ENCODE measurements at regions not wholly inside any gene's neighbourhood (a gene's known extent, or its start where the extent isn't known, plus 50 kb on each side); places are given as distances from the start of the nearest gene placed in this dataset.

GRCh38 chr10:118246332-118247295, 95.5 kb downstream of the FAM204A start:
- Histone ChIP-seq H3K4me3 (ENCODE audit: low read length in 3 of 3) (no peak overlapping the region), H3K9ac (ENCODE audit: low read depth in 1 of 3, low read length in 3 of 3) (no peak overlapping the region), H3K27me3 (ENCODE audit: control insufficient read depth in 3 of 3, insufficient read depth in 3 of 3, low read length in 3 of 3) (peaks cover 42 to 50% (median 46%) of the 10 kb centered on the region in 3 donors)

DNA sequence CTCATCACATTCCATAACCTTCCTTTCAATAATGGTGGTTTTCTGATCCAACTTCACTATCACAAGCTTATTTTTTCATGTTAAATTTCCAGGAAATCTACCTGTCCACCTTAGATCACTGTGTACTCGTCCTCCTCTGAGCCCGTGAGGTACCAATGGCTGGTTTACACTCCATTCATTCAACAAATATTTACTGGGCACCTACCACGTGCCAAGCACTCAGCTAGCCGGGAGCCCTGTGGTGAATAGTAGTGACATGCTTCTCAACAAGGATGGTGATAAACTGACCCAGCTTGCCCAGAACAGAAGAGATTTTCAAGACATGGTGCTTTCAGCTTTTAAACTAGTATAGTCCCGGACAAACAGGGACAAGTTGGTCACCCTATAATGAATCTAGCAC, 98.2 kb downstream of the FAM204A start:
- H3K36me3 ChIP-seq (ENCODE audit: control insufficient read depth in 3 of 3, insufficient read depth in 3 of 3, low read length in 3 of 3): no peaks in the 10 kb centered on the region
- H3K27ac ChIP-seq (ENCODE audit: low read depth, low read length): no peak overlapping the region
- no peak overlapping the region for H3K9ac ChIP-seq (ENCODE audit: low read depth in 1 of 3, low read length in 3 of 3)
- peaks cover 0 to 4% (median 0%) of the 10 kb centered on the region in 3 donors for H3K4me1 ChIP-seq (ENCODE audit: control insufficient read depth in 3 of 3, insufficient read depth in 3 of 3, low read length in 3 of 3)
- H3K9me3 ChIP-seq (ENCODE audit: control insufficient read depth in 3 of 3, low read length in 3 of 3): no peaks in the 10 kb centered on the region
- peaks cover 37 to 59% (median 42%) of the 10 kb centered on the region in 3 donors for H3K27me3 ChIP-seq (ENCODE audit: control insufficient read depth in 3 of 3, insufficient read depth in 3 of 3, low read length in 3 of 3)
- no peak overlapping the region for H3K4me3 ChIP-seq (ENCODE audit: low read length in 3 of 3)

More at GRCh38 chr10:118246332-118247295, 95.5 kb downstream of the FAM204A start:
- Histone ChIP-seq H3K9me3 (ENCODE audit: control insufficient read depth in 3 of 3, low read length in 3 of 3) (no peaks in the 10 kb centered on the region), H3K4me1 (ENCODE audit: control insufficient read depth in 3 of 3, insufficient read depth in 3 of 3, low read length in 3 of 3) (peaks cover 0 to under 1% (median 0%) of the 10 kb centered on the region in 3 donors), H3K27ac (ENCODE audit: low read depth, low read length) (no peak overlapping the region), H3K36me3 (ENCODE audit: control insufficient read depth in 3 of 3, insufficient read depth in 3 of 3, low read length in 3 of 3) (no peaks in the 10 kb centered on the region)

DNA sequence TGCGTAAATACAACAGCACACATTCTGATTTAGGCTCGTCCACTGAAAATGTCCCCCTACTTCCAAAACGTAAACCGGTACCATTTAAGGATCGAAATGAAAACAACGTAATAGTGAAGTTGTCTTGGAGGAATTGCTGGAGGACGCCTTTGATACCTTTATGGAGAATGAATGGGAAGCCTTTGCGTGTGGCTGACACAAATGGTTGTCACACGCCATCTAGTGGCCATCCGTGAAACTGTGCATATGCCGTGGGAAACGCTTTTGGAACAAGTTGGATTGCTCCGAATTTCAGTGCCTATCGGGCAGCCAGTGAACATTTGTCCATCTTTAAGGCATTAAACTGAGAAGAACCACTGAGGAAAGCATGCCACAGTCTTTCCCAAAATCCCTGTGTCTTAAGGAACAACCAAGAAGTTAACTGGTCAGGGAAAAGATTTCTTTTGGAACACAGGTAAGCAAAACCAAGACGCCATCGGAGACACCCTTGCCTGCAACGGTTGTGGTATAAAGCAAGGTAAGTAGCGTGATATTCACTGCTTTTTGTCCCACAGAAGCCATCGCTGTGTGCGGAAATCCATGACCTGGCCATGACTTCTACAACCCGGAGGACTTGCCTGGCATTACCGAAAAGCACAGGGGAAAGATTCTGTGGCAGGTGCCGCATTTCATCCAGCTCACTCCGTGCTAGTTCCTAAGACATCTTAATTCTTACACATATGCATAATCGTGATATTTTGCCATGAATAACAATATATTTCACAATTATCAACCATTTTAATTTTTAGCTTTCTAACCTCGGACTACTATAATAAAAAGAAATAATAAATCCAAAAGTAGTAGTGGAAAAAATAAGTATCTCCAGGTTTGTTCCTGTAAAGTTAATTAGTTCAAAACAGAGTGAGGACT, 100.6 kb downstream of the FAM204A start:
- H3K4me3 ChIP-seq (ENCODE audit: low read length in 3 of 3): no peak overlapping the region
- H3K9ac ChIP-seq (ENCODE audit: low read depth in 1 of 3, low read length in 3 of 3): peak overlapping the region in 1 of 3 donors; percentile 17
- H3K36me3 ChIP-seq (ENCODE audit: control insufficient read depth in 3 of 3, insufficient read depth in 3 of 3, low read length in 3 of 3): no peaks in the 10 kb centered on the region
- H3K9me3 ChIP-seq (ENCODE audit: control insufficient read depth in 3 of 3, low read length in 3 of 3): no peaks in the 10 kb centered on the region
- H3K27me3 ChIP-seq (ENCODE audit: control insufficient read depth in 3 of 3, insufficient read depth in 3 of 3, low read length in 3 of 3): peaks cover 27 to 50% (median 43%) of the 10 kb centered on the region in 3 donors
- no peak overlapping the region for H3K27ac ChIP-seq (ENCODE audit: low read depth, low read length)
- peaks cover 0 to 4% (median 0%) of the 10 kb centered on the region in 3 donors for H3K4me1 ChIP-seq (ENCODE audit: control insufficient read depth in 3 of 3, insufficient read depth in 3 of 3, low read length in 3 of 3)

GRCh38 chr10:118239236-118239630, 102.9 kb downstream of the FAM204A start:
- H3K27me3 ChIP-seq (ENCODE audit: control insufficient read depth in 3 of 3, insufficient read depth in 3 of 3, low read length in 3 of 3): peaks cover 17 to 42% (median 30%) of the 10 kb centered on the region in 3 donors
- H3K4me1 ChIP-seq (ENCODE audit: control insufficient read depth in 3 of 3, insufficient read depth in 3 of 3, low read length in 3 of 3): peaks cover 0 to 4% (median 0%) of the 10 kb centered on the region in 3 donors
- H3K36me3 ChIP-seq (ENCODE audit: control insufficient read depth in 3 of 3, insufficient read depth in 3 of 3, low read length in 3 of 3): no peaks in the 10 kb centered on the region
- no peaks in the 10 kb centered on the region for H3K9me3 ChIP-seq (ENCODE audit: control insufficient read depth in 3 of 3, low read length in 3 of 3)
- H3K27ac ChIP-seq (ENCODE audit: low read depth, low read length): no peak overlapping the region
- H3K4me3 ChIP-seq (ENCODE audit: low read length in 3 of 3): no peak overlapping the region
- H3K9ac ChIP-seq (ENCODE audit: low read depth in 1 of 3, low read length in 3 of 3): no peak overlapping the region

DNA sequence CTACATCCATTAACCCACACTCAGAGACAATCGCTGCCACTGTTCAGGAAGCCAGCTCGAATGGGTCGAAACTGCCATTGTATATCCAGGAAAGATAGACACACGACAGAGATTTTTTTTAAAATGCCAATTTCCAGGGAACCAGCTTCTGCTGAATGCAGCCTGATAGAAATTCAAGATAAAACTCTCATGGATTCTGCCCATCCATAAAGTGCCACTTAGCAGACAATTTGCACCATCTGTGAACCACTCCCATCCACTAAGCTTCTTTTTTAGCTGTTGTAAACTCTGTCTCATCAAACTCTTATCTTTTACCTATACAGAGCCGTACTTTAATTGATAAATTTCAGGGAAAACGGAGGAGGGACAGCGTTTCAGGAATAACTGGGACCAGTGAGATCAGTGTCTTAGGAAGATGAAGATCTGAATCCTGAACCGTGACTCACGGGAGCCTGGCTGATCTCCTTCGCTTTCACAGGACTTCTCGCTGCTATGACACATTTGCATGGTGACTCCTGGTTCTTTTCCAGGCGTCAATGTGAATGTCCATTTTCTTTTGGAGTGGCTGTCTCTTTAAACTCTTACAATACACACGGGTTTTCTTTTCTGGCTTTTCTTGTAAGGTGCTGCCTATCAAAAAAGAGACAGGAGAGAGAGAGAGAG, 103.4 kb downstream of the FAM204A start:
- no peaks in the 10 kb centered on the region for H3K36me3 ChIP-seq (ENCODE audit: control insufficient read depth in 3 of 3, insufficient read depth in 3 of 3, low read length in 3 of 3)
- no peaks in the 10 kb centered on the region for H3K9me3 ChIP-seq (ENCODE audit: control insufficient read depth in 3 of 3, low read length in 3 of 3)
- peaks cover 12 to 37% (median 25%) of the 10 kb centered on the region in 3 donors for H3K27me3 ChIP-seq (ENCODE audit: control insufficient read depth in 3 of 3, insufficient read depth in 3 of 3, low read length in 3 of 3)
- H3K27ac ChIP-seq (ENCODE audit: low read depth, low read length): no peak overlapping the region
- no peak overlapping the region for H3K4me3 ChIP-seq (ENCODE audit: low read length in 3 of 3)
- no peak overlapping the region for H3K9ac ChIP-seq (ENCODE audit: low read depth in 1 of 3, low read length in 3 of 3)
- peaks cover 0 to 4% (median 0%) of the 10 kb centered on the region in 3 donors for H3K4me1 ChIP-seq (ENCODE audit: control insufficient read depth in 3 of 3, insufficient read depth in 3 of 3, low read length in 3 of 3)

DNA sequence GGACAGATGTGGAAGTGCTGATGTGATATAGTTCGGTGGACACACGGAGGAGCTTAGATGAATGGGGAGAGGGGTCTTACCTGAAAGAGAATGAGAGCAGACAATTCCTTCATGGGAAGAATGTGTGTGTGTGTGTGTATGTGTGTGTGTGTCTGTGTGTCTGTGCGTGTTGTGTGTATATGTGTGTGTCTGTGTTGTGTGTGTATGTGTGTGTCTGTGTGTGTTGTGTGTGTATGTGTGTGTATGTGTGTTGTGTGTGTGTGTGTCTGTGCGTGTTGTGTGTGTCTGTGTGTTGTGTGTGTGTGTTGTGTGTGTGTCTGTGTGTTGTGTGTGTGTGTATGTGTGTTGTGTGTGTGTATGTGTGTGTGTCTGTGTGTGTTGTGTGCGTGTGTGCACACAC, 104.2 kb downstream of the FAM204A start:
- Histone ChIP-seq H3K4me1 (ENCODE audit: control insufficient read depth in 3 of 3, insufficient read depth in 3 of 3, low read length in 3 of 3) (peaks cover 0 to 4% (median 0%) of the 10 kb centered on the region in 3 donors), H3K36me3 (ENCODE audit: control insufficient read depth in 3 of 3, insufficient read depth in 3 of 3, low read length in 3 of 3) (no peaks in the 10 kb centered on the region), H3K27me3 (ENCODE audit: control insufficient read depth in 3 of 3, insufficient read depth in 3 of 3, low read length in 3 of 3) (peaks cover 12 to 31% (median 23%) of the 10 kb centered on the region in 3 donors), H3K4me3 (ENCODE audit: low read length in 3 of 3) (no peak overlapping the region), H3K9ac (ENCODE audit: low read depth in 1 of 3, low read length in 3 of 3) (no peak overlapping the region), H3K9me3 (ENCODE audit: control insufficient read depth in 3 of 3, low read length in 3 of 3) (no peaks in the 10 kb centered on the region), H3K27ac (ENCODE audit: low read depth, low read length) (no peak overlapping the region)

DNA sequence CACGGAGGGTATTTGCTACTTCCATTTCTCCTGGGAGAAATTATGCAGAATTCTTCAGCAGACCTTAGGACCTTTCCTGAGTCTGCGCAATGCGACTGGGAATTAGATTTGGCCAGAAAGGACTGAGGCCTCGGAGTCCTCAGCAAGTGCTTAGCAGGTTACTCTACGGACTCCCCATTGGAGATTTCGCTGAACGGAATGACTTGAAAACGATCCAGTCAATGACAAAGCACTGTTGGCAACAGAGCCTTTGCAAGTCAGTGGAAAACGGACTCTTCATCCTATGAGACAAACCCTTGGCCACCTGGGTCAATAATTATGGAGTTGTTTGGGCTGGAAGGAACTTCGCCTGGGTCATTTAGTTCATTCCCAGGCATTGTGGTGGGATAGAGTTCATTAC, 107.4 kb downstream of the FAM204A start:
- H3K36me3 ChIP-seq (ENCODE audit: control insufficient read depth in 3 of 3, insufficient read depth in 3 of 3, low read length in 3 of 3): no peaks in the 10 kb centered on the region
- H3K9ac ChIP-seq (ENCODE audit: low read depth in 1 of 3, low read length in 3 of 3): no peak overlapping the region
- peaks cover 12 to 21% (median 16%) of the 10 kb centered on the region in 3 donors for H3K27me3 ChIP-seq (ENCODE audit: control insufficient read depth in 3 of 3, insufficient read depth in 3 of 3, low read length in 3 of 3)
- no peak overlapping the region for H3K27ac ChIP-seq (ENCODE audit: low read depth, low read length)
- no peaks in the 10 kb centered on the region for H3K9me3 ChIP-seq (ENCODE audit: control insufficient read depth in 3 of 3, low read length in 3 of 3)
- no peaks in the 10 kb centered on the region for H3K4me1 ChIP-seq (ENCODE audit: control insufficient read depth in 3 of 3, insufficient read depth in 3 of 3, low read length in 3 of 3)
- H3K4me3 ChIP-seq (ENCODE audit: low read length in 3 of 3): no peak overlapping the region

GRCh38 chr10:118220346-118220850, 121.7 kb downstream of the FAM204A start:
- Histone ChIP-seq H3K36me3 (ENCODE audit: control insufficient read depth in 3 of 3, insufficient read depth in 3 of 3, low read length in 3 of 3) (no peaks in the 10 kb centered on the region), H3K9ac (ENCODE audit: low read depth in 1 of 3, low read length in 3 of 3) (no peak overlapping the region), H3K4me1 (ENCODE audit: control insufficient read depth in 3 of 3, insufficient read depth in 3 of 3, low read length in 3 of 3) (no peaks in the 10 kb centered on the region), H3K27ac (ENCODE audit: low read depth, low read length) (no peak overlapping the region), H3K27me3 (ENCODE audit: control insufficient read depth in 3 of 3, insufficient read depth in 3 of 3, low read length in 3 of 3) (peaks cover 0 to 5% (median 3%) of the 10 kb centered on the region in 3 donors), H3K4me3 (ENCODE audit: low read length in 3 of 3) (no peak overlapping the region), H3K9me3 (ENCODE audit: control insufficient read depth in 3 of 3, low read length in 3 of 3) (no peaks in the 10 kb centered on the region)

GRCh38 chr10:118218562-118218961, 123.6 kb downstream of the FAM204A start:
- Histone ChIP-seq H3K4me3 (ENCODE audit: low read length in 3 of 3) (no peak overlapping the region), H3K36me3 (ENCODE audit: control insufficient read depth in 3 of 3, insufficient read depth in 3 of 3, low read length in 3 of 3) (no peaks in the 10 kb centered on the region), H3K9me3 (ENCODE audit: control insufficient read depth in 3 of 3, low read length in 3 of 3) (no peaks in the 10 kb centered on the region), H3K27ac (ENCODE audit: low read depth, low read length) (no peak overlapping the region), H3K4me1 (ENCODE audit: control insufficient read depth in 3 of 3, insufficient read depth in 3 of 3, low read length in 3 of 3) (no peaks in the 10 kb centered on the region), H3K9ac (ENCODE audit: low read depth in 1 of 3, low read length in 3 of 3) (no peak overlapping the region), H3K27me3 (ENCODE audit: control insufficient read depth in 3 of 3, insufficient read depth in 3 of 3, low read length in 3 of 3) (peaks cover 0 to 5% (median 3%) of the 10 kb centered on the region in 3 donors)
